Mammary epithelial cell (primary cell): ENCODE measurements at regions not wholly inside any gene's neighbourhood (a gene's known extent, or its start where the extent isn't known, plus 50 kb on each side); places are given as distances from the start of the nearest gene placed in this dataset.

Experiments
- EZH2 ChIP-seq: IDR thresholded peaks from 2 replicates; pipeline ENCODE4 v1.6.1; 2012; ENCODE audit warnings: low read length, inconsistent platforms, borderline replicate concordance
- TF ChIP-seq, protein P1 (sequence below), 2 donors: IDR thresholded peaks in 1 of 2; conservative IDR thresholded peaks in 1 of 2; 2 replicates each; pipeline ENCODE4 v1.5.1; 2011 to 2012; ENCODE audit warnings: inconsistent platforms in 2 of 2, low read length in 2 of 2, mild to moderate bottlenecking in 2 of 2, control low read depth in 1 of 2, low read depth in 1 of 2; ENCODE audit not compliant: insufficient read depth in 1 of 2; ENCODE audit errors: extremely low read depth in 1 of 2

- TF ChIP-seq, protein P1, sequence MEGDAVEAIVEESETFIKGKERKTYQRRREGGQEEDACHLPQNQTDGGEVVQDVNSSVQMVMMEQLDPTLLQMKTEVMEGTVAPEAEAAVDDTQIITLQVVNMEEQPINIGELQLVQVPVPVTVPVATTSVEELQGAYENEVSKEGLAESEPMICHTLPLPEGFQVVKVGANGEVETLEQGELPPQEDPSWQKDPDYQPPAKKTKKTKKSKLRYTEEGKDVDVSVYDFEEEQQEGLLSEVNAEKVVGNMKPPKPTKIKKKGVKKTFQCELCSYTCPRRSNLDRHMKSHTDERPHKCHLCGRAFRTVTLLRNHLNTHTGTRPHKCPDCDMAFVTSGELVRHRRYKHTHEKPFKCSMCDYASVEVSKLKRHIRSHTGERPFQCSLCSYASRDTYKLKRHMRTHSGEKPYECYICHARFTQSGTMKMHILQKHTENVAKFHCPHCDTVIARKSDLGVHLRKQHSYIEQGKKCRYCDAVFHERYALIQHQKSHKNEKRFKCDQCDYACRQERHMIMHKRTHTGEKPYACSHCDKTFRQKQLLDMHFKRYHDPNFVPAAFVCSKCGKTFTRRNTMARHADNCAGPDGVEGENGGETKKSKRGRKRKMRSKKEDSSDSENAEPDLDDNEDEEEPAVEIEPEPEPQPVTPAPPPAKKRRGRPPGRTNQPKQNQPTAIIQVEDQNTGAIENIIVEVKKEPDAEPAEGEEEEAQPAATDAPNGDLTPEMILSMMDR (conservative IDR thresholded peaks at IDR 0.05 in 1 of 2, IDR thresholded peaks at IDR 0.05 in 1 of 2; ENCODE audit: extremely low read depth in 1 of 2, insufficient read depth in 1 of 2, low read depth in 1 of 2, low read length in 2 of 2) = no peak
- no peak for TF ChIP-seq EZH2
These were observed 52.1 kb upstream of the UBE3C start for GRCh38 chr7:157086508-157087187.
